HG02623 (cell line): ENCODE measurements at regions not wholly inside any gene's neighbourhood (a gene's known extent, or its start where the extent isn't known, plus 50 kb on each side); places are given as distances from the start of the nearest gene placed in this dataset.

Source experiments
- ATAC-seq: cut with Tn5 transposase; IDR thresholded peaks from one replicate; pipeline ENCODE4 v1.9.1; 2021; ENCODE audit warnings: moderate library complexity; ENCODE audit not compliant: unreplicated experiment

DNA sequence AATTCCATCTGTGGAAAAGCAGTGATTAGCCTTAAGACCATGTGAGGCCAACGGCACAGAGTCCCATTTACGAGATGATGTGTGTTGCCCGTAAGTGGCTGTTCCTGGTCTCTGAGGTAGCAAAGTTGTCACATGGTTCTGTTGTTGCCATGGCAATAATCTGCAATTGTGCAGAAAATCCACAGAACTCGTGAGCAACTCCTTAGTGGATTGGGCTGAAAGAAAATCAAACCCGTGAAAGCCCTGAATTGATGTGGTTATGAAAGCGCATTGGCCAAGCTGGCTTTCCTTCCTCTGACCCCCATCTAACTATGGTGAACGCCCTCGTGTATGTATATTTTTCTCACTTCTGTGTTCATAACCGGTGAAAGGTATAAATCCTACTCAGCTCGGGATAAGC lies 614.7 kb downstream of the EBF1 start:
- ATAC-seq = no peak

DNA sequence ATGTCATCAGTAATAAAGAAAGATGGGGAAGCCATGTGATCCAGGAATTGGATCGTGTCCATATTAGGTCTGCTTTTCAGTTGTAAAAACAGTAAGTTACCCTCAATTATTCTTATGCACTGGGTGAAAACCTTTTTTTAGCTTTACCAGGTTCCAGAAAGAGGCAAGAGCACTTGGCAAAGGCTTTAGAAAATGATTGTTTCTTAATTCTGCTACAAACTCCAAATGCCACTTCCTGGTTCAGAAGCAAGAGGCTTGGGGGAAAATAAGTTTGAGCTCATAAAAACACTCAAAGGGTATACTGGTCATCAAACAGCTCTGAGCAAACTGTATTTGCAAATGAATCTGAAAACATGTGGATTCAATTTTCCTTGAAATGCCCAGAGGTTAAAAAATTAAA lies 615.6 kb downstream of the EBF1 start:
- ATAC-seq = no peak

DNA sequence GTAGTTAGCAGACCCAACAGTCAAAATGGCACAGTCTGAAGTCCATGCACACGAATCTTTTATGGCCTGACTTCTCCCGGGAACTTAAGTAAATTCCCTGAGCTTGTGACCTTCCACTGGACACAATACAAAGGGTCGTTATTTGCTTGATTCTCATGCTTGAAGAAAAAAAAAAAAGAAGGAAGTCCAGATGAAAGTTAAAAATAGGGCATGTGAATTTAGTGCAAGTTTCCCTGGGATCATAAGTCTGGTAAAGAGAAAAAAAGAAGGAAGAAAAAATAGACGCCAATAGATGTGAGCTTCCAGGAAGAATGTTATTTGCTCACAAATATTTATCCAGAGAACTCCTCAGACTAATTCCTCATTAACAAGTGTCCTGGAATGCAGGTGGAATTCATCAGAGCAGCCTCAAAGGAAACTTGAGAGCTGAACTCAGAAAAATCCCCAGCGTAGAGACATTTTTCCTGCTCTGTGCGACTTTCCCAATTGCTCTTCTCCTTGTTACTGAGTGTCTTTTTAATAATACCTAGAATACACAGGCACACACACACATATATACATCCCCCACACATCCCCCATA lies 616.3 kb downstream of the EBF1 start:
- no peak for ATAC-seq

DNA sequence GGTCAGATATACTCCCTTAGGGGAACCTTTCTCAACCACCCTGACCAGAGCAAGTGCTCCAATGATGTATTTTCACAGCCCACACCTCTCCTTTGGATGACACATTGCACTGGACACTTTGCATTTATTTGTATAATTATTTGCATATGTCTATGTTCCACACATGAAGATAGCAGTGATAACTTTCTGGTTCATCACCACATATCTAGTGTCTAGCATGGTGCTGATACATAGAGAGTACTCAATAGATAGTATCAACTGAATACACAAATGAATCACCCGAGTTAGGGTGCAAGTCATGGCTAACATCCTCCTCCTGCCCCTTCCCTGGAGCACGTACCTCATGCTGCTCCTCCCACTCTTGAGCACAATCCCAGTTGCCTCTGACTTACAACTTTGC lies 617.6 kb downstream of the EBF1 start:
- no peak for ATAC-seq

DNA sequence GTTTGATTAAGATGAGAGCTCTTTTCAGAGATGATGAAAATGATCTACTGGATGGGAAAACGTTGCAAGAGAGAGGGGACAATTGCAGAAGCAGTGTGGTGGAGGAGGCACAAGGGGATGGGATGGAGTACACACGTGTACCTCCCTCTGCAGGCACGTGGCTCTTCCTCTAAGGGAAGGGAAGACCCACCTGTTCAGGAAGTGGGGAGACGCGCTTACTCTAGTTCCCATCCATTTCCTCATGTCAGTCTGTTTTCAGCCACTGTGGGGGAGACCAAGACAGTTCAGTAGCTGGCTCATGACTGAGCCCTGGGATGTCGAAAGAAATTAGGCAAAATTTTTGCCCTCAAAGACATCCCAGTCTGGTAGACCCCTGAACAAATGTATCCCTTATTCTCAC lies 619.2 kb upstream of the CLINT1 start:
- ATAC-seq = no peak

DNA sequence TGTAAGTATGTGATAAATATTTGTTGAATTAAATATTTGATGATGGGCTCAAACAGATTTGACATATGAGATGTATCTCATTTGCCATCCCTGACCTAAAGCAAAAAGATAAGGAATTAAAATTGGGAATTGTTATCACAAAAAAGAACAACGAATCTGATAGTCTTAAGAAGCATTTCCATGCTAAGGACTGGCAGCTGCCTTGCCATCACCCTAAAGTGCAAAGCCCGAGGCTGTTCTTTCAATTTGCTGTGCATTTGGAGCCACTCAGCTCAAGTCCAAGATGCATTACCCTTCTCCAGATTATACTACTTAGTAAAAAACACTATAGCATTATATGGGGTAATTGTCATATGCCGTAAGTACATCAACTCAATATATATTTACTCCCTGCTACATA lies 618.3 kb upstream of the CLINT1 start:
- ATAC-seq = no peak

DNA sequence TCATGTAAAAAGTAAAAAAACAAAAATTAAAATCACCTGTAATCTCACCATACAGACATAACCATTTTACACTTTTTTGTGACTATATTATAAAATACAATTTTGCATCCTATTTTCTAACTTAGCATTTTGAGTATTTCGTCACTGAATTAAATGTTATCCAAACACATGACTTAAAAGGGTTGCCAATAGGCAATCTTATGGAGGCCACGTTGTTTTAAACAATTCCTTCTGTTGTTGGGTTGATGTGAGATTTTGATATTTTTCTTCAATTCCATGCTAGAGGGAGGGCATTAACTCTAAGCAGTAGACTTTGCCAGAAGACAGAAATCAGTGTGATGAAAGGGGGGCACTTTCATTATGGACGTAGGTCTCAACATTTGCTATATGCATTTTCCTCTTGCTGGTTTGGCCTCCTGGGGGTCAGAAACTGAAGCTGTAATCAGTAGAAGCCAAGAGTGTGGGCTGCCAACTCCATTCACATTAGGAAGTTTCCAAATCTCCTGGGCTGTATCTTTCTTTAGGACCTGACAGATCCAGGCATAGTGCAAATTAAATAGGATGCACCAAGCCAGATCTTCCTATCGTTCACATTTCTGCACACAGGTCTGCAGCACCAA lies 614.2 kb upstream of the CLINT1 start:
- ATAC-seq = no peak

DNA sequence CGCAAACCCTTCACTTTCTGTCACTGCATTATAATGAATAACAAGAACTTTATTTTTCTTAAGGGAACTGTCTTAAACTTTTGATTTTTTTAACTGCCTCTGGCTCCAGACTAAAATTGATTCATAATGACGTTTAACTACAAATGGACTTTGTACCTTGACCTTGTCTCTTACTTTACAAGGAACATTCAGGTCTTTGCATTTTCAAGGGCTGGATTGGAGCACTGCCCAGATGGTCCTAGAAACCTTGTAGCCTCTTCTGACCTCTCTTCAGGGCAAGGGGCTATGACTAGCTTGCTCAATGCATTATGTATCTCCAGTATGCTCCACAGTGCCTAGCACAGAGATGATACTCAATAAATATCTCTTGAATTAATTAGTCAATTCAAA lies 612.6 kb upstream of the CLINT1 start:
- ATAC-seq = no peak

DNA sequence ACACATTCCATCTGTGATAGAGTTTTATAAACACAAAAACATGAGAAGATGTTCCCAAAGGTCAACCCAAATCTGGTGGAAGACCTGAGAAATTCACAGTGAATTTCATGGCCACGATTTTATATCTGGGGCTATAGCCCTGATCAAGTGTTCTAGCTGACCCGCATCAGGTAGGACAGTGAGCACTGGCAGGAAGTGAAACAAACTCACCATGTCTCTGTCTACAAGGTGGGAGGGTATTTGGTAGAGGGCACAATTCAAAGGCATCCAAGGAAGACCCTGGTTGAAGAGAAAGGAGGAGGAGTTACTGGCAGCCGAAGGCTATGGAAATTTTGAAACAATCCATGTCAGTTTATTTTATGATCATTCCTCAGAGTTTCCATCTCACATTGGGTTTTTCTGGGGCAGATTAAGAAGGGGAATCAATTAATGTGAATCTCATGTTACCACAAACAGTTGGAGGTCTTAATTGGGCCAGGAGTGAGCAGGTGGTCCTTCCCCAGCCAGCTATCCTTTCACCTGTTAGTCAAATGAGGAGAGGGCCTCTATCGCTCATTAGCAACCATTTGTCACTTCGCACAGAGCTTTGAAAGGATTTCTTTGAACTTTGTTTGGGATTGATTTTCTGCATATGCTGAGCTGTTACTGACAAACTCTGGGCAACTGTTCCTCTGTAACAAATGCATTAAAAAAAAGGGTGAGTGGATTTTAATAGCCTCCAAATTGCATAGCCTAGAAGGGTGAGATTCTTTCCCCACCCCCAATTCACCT lies 612.0 kb upstream of the CLINT1 start:
- ATAC-seq = no peak

DNA sequence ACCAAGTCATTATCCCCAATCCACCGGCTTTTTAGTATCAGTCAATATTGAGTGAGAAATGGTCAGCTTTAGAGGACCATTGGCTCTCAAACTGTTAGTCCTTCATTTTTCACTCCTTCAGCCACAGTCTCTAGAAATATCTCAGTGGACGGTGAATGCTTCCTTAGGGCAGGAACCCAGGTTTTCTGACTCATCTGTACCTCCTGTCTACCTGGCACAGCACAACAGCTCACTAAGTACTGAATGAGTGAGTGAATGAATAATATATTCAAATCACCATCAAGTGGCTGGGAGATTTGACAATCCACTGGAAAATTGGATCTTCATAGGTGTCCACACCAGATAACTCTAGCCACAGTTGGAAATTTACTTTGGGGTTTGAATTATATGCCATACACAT lies 609.5 kb upstream of the CLINT1 start:
- no peak for ATAC-seq

DNA sequence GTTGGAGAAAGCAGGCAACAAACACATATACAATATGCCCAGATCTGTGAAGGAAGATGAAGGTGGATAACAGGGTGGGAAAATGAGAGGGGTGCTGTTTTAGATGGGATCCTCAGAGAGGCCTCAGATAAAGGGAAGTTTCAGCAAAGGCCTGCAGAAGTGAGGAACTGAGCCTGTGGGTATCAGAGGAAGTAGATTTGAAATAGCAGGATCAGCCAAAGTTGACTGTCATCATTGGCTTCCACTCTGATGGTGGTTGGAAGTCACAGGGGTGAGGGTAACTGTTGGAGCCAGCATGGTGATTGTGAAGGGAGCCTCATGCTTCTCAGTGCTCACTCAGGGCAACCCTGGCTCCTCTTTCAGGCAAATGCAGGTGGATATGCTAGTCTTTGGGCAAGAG lies 607.2 kb upstream of the CLINT1 start:
- ATAC-seq = no peak

DNA sequence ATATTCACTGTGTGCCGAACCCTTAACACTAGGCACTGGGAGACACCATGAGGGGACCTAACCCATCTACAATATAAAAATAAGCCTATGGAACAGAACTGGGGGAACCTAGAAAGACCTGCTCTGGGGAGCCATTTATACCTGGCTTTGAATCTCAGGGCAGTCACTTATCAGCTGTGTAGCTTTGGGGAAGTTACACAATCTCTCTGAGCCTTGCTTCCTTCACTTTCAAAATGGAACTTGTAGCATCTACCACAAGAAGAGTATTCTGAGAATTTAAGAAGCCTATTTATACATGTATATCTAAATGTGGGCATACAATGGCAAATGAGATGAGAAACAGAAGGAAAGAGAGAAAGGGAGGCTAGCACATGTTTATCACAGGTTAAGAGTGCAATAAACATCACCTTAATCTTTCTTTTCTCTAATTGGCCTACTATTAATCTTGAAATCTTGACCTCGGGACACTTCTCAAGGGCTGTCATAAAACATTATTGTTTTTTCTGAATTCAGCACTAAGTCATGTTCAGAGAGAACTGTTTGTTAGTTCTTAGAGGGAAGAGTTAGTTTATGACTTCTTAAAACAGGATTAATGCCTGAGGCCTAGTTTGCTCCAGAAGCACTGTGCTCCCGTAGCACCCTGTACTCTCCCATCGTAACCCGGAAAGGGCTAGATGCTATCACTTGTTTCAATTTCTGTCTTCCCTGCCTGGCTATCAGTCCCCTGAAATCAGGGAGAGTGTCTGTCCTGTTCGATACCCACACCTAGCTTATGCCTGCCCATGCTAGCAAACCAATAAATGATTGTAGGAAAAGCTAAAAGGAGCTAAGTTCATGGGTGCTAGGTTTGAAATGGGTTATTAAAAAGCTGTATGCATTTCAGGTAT lies 606.4 kb upstream of the CLINT1 start:
- ATAC-seq = no peak

DNA sequence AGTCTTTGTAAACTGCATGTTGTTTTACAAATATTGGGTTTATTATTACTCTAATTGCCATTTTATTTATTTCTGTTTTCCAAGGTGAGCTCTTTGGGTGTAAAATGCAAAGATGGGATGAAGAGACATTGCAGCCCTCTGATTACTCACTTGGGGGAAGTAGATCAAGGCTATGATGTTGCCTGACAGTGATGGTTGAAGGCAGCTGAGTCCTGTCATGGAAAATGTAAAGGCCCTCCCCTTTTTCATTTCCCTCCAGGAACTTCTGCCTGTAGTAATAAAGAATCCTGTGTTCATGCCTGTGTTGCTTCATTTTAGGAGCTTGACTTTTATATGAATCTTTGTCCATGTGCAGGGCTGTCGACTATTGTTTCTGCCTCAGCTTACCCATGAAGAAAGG lies 605.4 kb upstream of the CLINT1 start:
- no peak for ATAC-seq

DNA sequence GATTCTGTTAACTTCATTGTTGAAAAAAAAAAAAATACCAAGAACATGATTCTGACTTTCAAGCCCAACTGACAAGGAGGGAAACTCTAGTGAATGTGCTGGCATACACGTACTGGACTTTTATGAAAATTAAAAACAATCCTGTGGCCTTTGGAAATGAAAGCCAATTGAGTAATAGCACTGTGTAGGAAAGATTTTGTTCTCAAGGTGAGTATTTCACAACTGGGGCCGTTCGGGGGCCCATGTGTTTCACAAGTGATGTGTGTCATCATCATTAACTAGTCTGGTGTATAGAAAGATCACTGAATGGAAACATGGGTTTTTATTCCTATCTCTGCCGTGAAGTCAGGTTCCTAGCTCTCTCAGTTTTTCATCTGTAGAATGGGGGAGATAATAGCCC lies 605.0 kb upstream of the CLINT1 start:
- ATAC-seq = no peak

DNA sequence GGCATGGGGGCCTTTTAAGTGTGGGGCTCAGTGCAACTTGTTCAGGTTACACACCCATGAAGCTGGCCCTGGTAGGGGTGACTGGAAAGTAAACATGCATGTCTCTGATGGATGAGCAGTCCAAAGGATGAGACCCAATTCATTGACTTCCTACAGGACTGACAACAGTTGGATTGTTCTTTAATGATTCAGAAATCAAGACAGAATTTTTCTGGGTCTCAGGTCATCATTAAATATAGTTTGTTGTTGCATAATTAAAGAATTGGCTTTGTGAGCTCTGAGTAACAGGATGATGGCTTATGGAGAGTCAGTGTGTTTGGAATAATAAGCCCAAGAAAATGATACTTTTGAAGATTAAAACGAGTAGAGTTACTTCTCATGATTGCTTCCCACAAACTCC lies 604.2 kb upstream of the CLINT1 start:
- no peak for ATAC-seq

DNA sequence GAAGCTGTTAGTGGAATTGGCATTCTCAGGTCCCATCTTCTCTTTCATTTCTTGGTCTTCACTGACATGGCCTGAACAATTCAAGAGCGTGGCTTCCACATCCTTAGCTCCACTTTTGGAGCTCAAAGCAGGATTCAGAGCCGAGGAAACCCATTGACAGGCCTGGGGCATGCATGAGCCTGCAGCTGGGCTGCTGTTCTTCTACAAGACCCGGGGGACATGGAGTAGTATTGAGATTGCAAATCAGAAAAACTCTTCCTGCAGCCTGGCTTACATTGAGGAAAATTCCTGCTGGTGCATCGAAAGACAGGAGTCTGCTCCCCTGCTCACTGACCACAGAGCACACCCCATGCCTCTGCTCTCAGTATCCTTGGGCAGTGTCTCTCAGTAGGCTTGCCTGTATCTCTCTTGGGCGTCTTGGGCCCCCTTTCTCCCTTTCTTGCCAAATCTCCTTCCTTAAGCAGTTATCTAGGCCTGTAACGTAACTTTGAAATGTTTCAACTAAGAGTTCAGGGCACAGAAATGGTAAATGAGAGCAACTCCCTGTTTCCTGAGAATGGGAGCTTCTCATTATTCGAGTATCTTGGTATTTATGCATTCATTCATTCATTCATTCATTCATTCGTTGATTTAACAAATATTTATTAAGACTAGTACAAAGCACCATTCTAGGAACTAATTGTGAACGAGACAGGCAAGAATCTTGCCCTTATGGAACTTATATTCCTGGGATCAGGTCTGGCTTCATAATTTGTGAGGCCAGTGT lies 603.6 kb upstream of the CLINT1 start:
- no peak for ATAC-seq

DNA sequence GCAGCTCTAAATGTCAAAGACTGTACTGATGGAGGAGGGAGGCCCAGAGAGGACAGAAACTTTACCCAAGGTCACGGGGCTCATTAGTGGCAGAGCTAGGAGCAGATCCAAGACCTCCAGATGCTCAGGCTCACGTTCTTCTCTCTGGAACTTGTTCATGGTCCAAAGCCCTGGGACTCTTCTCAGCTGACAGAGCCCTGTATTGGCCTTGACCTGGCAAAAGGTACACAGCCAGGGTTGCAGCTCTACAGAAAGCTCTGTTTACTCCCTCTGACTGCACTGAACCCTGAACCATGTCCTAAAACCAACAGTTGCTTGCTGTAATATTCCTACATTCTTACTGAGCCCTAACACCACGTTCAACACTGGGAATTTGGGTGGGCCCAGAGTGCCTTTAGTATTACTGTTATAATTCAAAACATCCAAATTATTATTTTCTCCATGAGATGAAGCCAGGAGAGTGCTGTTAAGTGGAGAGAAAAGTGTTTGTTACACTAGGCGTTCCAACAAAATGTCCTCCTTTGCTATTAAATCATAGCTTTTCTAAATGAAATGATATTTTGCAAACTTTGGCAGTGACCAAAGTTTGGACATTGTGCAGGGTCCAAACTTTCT lies 602.4 kb upstream of the CLINT1 start:
- ATAC-seq = no peak

DNA sequence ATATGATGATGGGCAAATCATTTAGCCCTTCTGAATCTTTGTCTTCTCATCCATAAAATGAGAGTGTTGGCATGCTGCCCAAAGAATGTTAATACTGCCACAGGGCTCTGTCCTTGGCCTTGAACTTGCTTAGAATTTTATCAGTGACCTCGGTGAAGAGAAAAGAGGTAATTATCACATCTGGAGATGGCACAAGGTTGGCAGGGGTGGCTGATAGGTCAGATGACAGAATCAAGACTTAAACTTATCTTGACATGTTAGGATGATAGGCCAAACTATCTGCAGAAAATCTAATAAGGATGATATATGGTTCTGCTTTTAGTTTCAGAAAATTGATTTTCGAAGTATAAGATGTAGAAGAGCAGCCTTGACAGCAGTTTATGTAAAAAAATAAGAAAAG lies 599.1 kb upstream of the CLINT1 start:
- ATAC-seq = no peak

DNA sequence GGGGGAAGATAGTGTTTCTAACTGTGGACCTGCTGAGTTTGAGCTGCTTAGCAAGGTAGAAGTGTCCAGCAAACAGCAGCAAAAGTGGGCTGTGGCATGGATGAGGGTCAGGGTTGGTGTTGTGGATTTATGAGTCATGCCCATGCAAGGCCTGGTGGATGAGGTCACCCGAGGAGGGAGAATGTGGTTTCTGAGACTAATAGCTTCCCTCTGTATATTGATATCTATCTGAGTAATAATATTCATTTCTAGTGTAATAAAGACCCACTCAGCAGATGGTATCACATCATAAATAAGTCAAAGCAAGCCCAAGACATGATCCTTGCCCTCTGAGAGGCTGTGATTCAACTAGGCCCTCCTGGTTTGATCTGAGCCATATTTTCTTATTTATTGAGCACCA lies 597.8 kb upstream of the CLINT1 start:
- ATAC-seq = no peak

DNA sequence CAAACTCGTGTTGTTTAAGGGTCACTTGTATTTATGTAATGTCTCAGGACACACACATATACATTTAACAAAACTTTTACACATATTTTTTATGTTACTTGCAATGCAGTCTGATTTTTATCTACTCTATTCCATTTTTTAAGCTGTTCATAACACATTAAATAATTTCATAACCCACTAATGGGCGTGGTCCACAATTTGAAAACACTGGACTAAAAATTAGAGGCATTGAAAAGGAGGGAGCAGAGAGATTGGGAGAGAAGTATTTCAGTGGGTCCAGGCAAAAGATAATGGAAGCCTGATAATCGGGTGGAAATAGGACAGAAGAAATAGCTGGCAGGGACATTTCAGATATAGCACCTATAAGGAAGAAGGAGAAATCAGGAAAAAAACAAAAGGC lies 597.3 kb upstream of the CLINT1 start:
- no peak for ATAC-seq
